Ishikawa (cell line): ENCODE measurements at regions not wholly inside any gene's neighbourhood (a gene's known extent, or its start where the extent isn't known, plus 50 kb on each side); places are given as distances from the start of the nearest gene placed in this dataset.

Experiments
- EGR1 ChIP-seq: IDR thresholded peaks from 2 replicates; pipeline ENCODE4 v1.6.1; 2012
- TAF1 ChIP-seq: IDR thresholded peaks from 2 replicates; pipeline ENCODE4 v1.6.1; 2012; ENCODE audit warnings: low read depth, mild to moderate bottlenecking
- TCF12 ChIP-seq: IDR thresholded peaks from 2 replicates; pipeline ENCODE4 v1.6.1; 2012; ENCODE audit warnings: low read depth
- TEAD4 ChIP-seq: IDR thresholded peaks from 2 replicates; pipeline ENCODE4 v1.6.1; 2012
- TF ChIP-seq, protein P1 (sequence below): IDR thresholded peaks from 2 replicates; pipeline ENCODE4 v1.6.1; 2012; ENCODE audit warnings: low read depth, mild to moderate bottlenecking
- TF ChIP-seq, protein P2 (sequence below): IDR thresholded peaks from 2 replicates; pipeline ENCODE4 v1.6.1; 2012

DNA sequence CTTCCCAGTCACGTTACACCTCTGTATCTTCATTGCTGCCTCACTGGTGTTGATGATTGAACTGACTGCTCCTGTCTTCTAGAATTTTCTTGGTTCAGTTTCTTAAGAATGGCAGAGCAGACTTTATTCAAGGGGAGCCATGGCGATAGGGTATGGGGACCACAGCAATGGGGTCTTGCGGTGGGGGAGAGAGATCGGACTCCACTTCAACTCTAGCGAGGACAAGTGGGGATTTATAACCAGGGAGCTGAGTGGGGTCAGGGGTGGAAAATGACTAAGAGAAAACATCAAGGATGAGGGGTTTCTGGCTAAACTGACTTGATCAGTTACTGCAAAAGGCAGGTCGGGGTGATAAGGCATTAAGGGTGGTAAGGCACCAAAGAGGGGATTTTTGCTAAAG is 156.4 kb downstream of the CD83 start:
- TF ChIP-seq, protein P1, sequence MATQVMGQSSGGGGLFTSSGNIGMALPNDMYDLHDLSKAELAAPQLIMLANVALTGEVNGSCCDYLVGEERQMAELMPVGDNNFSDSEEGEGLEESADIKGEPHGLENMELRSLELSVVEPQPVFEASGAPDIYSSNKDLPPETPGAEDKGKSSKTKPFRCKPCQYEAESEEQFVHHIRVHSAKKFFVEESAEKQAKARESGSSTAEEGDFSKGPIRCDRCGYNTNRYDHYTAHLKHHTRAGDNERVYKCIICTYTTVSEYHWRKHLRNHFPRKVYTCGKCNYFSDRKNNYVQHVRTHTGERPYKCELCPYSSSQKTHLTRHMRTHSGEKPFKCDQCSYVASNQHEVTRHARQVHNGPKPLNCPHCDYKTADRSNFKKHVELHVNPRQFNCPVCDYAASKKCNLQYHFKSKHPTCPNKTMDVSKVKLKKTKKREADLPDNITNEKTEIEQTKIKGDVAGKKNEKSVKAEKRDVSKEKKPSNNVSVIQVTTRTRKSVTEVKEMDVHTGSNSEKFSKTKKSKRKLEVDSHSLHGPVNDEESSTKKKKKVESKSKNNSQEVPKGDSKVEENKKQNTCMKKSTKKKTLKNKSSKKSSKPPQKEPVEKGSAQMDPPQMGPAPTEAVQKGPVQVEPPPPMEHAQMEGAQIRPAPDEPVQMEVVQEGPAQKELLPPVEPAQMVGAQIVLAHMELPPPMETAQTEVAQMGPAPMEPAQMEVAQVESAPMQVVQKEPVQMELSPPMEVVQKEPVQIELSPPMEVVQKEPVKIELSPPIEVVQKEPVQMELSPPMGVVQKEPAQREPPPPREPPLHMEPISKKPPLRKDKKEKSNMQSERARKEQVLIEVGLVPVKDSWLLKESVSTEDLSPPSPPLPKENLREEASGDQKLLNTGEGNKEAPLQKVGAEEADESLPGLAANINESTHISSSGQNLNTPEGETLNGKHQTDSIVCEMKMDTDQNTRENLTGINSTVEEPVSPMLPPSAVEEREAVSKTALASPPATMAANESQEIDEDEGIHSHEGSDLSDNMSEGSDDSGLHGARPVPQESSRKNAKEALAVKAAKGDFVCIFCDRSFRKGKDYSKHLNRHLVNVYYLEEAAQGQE: no peak
- TF ChIP-seq TEAD4 (no peak), TAF1 (no peak), EGR1 (no peak), TCF12 (no peak)
- TF ChIP-seq, protein P2, sequence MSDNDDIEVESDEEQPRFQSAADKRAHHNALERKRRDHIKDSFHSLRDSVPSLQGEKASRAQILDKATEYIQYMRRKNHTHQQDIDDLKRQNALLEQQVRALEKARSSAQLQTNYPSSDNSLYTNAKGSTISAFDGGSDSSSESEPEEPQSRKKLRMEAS: no peak
